ENCODE measurements at regions not wholly inside any gene's neighbourhood (a gene's known extent, or its start where the extent isn't known, plus 50 kb on each side); places are given as distances from the start of the nearest gene placed in this dataset.

GRCh38 chr1:213821943-213822334, 165.8 kb upstream of the PROX1 start:
- no peak for TF ChIP-seq TAF1 (IDR thresholded peaks at IDR 0.05; ENCODE audit: borderline replicate concordance, insufficient read depth, low read length)
- no peak for TF ChIP-seq POLR2AphosphoS5 (IDR thresholded peaks at IDR 0.05; ENCODE audit: low read depth, low read length)
- TF ChIP-seq REST (IDR thresholded peaks at IDR 0.05; ENCODE audit: insufficient read depth in 1 of 2, low read depth in 2 of 2, low read length in 2 of 2), result no peak
